ENCODE measurements at regions not wholly inside any gene's neighbourhood (a gene's known extent, or its start where the extent isn't known, plus 50 kb on each side); places are given as distances from the start of the nearest gene placed in this dataset.

- no peak for DNase-seq
These were observed 216.7 kb upstream of the ARID1B start for GRCh38 chr6:156560476-156560875.

GRCh38 chr6:156559162-156559690 is 218.0 kb upstream of the ARID1B start:
- no peak for DNase-seq

GRCh38 chr6:156557911-156558259 is 219.3 kb upstream of the ARID1B start:
- DNase-seq = no peak

GRCh38 chr6:156557251-156557910 is 219.8 kb upstream of the ARID1B start:
- no peak for DNase-seq

- no peak for DNase-seq
These were observed 220.4 kb upstream of the ARID1B start for GRCh38 chr6:156556811-156557210.

GRCh38 chr6:156555116-156555515 is 222.1 kb upstream of the ARID1B start:
- DNase-seq = no peak

- DNase-seq = no peak
These were observed 223.0 kb upstream of the ARID1B start for GRCh38 chr6:156554160-156554559.

- no peak for DNase-seq
These were observed 224.3 kb upstream of the ARID1B start for GRCh38 chr6:156552849-156553248.

GRCh38 chr6:156550949-156551348 is 226.2 kb upstream of the ARID1B start:
- DNase-seq = no peak

- DNase-seq = no peak
These were observed 231.2 kb upstream of the ARID1B start for GRCh38 chr6:156545931-156546330.

GRCh38 chr6:156545021-156545420 is 232.2 kb upstream of the ARID1B start:
- no peak for DNase-seq

- no peak for DNase-seq
These were observed 233.1 kb upstream of the ARID1B start for GRCh38 chr6:156544046-156544445.

- DNase-seq = no peak
These were observed 233.7 kb upstream of the ARID1B start for GRCh38 chr6:156543431-156543830.

- no peak for DNase-seq
These were observed 238.1 kb upstream of the ARID1B start for GRCh38 chr6:156538875-156539660.

- no peak for DNase-seq
These were observed 242.6 kb upstream of the ARID1B start for GRCh38 chr6:156534594-156534993.

- no peak for DNase-seq
These were observed 243.2 kb upstream of the ARID1B start for GRCh38 chr6:156533872-156534524.

- DNase-seq = no peak
These were observed 251.1 kb upstream of the ARID1B start for GRCh38 chr6:156526081-156526480.

GRCh38 chr6:156525541-156525940 is 251.6 kb upstream of the ARID1B start:
- no peak for DNase-seq

GRCh38 chr6:156519940-156520339 is 257.2 kb upstream of the ARID1B start:
- no peak for DNase-seq

- no peak for DNase-seq
These were observed 260.1 kb upstream of the ARID1B start for GRCh38 chr6:156517088-156517487.

- no peak for DNase-seq
These were observed 261.9 kb upstream of the ARID1B start for GRCh38 chr6:156515242-156515641.

- DNase-seq = no peak
These were observed 263.7 kb upstream of the ARID1B start for GRCh38 chr6:156513504-156513903.

- DNase-seq = no peak
These were observed 265.6 kb upstream of the ARID1B start for GRCh38 chr6:156511570-156511969.

GRCh38 chr6:156511051-156511450 is 266.1 kb upstream of the ARID1B start:
- DNase-seq = no peak

Measured in activated naive CD4-positive, alpha-beta T cell treated with Interleukin-2 at 50 U/mL for 16 hours (primary cell).